ENCODE measurements at regions not wholly inside any gene's neighbourhood (a gene's known extent, or its start where the extent isn't known, plus 50 kb on each side); places are given as distances from the start of the nearest gene placed in this dataset.

DNA sequence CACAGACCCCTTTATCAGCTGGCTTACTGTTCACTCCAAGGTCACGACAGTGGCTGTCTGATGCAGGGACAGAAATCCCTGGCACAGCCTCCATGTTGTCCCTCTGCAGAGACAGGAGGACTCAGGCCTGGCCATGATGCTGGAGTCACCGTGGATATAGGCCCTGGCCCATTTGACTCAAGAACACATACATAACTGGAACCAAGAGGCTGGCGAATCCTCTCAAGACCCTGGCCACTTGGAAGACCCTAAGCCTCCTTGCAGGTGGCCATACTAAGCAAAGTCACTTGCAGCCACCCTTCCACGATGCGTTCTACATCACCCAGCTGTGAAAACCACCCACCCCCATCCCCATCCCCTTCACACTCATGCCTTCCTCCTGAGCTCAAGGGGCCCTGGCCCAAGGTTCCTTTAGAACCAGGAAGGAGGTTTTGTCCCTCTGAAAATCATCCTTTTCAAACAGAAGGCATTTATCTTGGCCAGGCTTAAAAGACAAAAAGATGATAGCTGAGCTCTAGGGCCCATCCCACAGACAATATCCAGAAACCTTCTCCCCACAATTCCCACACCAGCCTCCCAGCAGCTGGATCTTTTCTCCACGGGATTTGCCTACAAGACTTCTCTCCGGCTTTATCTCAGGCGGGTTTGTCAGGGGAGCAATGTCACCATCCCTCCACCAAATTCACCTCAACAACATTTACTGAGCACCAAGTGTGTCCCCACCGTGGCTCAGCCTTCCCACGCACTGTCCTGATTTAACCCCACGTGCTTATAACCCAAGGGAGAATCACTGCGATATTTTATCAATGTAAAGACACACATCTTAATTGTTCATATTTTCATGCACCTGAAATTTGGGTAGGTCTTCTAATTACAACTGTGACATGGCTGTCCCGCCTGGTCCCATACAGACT lies 123.4 kb upstream of the SERPIND1 start:
- DNase-seq: peak in 1 of 3 donors; percentile 14
- no peaks in the 10 kb centered on the region for H3K27me3 ChIP-seq
- 80% methylated on average over 8 of the region's 13 CpGs for WGBS (ENCODE audit: insufficient coverage, low coverage, low lambda C conversion rate, missing lambda C conversion rate)
- intact Hi-C loops (cut with DNase I): no loop called here
- ATAC-seq: no peak
- no peaks in the 10 kb centered on the region for H3K36me3 ChIP-seq
- no peaks in the 10 kb centered on the region for H3K9me3 ChIP-seq
- no peak overlapping the region for H3K4me3 ChIP-seq
- no peak overlapping the region for H3K27ac ChIP-seq
- no peaks in the 10 kb centered on the region for H3K4me1 ChIP-seq
- no peak for TF ChIP-seq POLR2A (IDR thresholded peaks at IDR 0.05)
- TF ChIP-seq, protein P1, sequence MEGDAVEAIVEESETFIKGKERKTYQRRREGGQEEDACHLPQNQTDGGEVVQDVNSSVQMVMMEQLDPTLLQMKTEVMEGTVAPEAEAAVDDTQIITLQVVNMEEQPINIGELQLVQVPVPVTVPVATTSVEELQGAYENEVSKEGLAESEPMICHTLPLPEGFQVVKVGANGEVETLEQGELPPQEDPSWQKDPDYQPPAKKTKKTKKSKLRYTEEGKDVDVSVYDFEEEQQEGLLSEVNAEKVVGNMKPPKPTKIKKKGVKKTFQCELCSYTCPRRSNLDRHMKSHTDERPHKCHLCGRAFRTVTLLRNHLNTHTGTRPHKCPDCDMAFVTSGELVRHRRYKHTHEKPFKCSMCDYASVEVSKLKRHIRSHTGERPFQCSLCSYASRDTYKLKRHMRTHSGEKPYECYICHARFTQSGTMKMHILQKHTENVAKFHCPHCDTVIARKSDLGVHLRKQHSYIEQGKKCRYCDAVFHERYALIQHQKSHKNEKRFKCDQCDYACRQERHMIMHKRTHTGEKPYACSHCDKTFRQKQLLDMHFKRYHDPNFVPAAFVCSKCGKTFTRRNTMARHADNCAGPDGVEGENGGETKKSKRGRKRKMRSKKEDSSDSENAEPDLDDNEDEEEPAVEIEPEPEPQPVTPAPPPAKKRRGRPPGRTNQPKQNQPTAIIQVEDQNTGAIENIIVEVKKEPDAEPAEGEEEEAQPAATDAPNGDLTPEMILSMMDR (IDR thresholded peaks at IDR 0.05): no peak

DNA sequence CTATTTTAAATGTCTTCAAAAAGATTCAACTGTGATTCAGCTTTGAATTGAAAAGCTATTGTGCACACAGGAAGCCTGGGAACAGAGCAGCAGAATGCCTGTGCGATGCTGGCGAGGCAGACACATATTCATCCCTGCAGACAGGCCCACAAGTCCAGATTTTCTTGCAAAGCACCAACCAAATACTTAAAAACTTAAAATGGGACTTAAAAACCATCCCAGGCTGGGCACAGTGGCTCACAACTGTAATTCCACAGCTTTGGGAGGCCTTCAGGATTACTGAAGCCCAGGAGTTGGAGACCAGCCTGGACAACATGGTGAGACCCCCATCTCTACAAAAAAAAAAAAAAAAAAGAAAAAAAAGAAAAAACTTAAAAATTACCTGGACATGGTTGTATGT lies 122.6 kb upstream of the SERPIND1 start:
- TF ChIP-seq POLR2A (IDR thresholded peaks at IDR 0.05): no peak
- TF ChIP-seq, protein P1 (IDR thresholded peaks at IDR 0.05): no peak
- H3K9me3 ChIP-seq: no peaks in the 10 kb centered on the region
- no peak overlapping the region for H3K27ac ChIP-seq
- 63% methylated on average over 2 of the region's 2 CpGs for WGBS (ENCODE audit: insufficient coverage, low coverage, low lambda C conversion rate, missing lambda C conversion rate)
- H3K27me3 ChIP-seq: no peaks in the 10 kb centered on the region
- intact Hi-C loops (cut with DNase I): no loop called here
- no peak overlapping the region for H3K4me3 ChIP-seq
- ATAC-seq (no peak), DNase-seq (peak in 1 of 3 donors; percentile 15)
- H3K4me1 ChIP-seq: no peaks in the 10 kb centered on the region
- H3K36me3 ChIP-seq: no peaks in the 10 kb centered on the region

DNA sequence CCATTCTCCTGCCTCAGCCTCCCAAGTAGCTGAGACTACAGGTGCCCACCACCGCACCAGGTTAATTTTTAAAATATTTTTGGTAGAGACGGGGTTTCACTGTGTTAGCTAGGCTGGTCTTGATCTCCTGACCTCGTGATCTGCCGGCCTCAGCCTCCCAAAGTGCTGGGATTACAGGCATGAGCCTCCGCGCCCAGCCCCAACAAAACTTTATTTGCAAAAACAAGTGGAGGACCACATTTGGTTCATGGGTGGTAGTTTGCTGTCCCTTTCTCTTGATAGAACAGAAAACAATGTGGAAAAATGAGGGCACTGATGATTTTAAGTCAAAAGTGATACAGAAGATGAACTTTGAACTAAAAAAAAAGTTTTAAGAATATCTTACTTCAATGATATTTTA lies 121.8 kb upstream of the SERPIND1 start:
- TF ChIP-seq, protein P1 (IDR thresholded peaks at IDR 0.05): no peak
- no peak for TF ChIP-seq POLR2A (IDR thresholded peaks at IDR 0.05)
- H3K27me3 ChIP-seq: no peaks in the 10 kb centered on the region
- 75% methylated on average over 6 of the region's 6 CpGs for WGBS (ENCODE audit: insufficient coverage, low coverage, low lambda C conversion rate, missing lambda C conversion rate)
- H3K4me3 ChIP-seq: no peak overlapping the region
- no peaks in the 10 kb centered on the region for H3K36me3 ChIP-seq
- no peaks in the 10 kb centered on the region for H3K4me1 ChIP-seq
- no peak for DNase-seq
- no peak for ATAC-seq
- H3K9me3 ChIP-seq: no peaks in the 10 kb centered on the region
- intact Hi-C loops (cut with DNase I): no loop called here
- H3K27ac ChIP-seq: no peak overlapping the region

DNA sequence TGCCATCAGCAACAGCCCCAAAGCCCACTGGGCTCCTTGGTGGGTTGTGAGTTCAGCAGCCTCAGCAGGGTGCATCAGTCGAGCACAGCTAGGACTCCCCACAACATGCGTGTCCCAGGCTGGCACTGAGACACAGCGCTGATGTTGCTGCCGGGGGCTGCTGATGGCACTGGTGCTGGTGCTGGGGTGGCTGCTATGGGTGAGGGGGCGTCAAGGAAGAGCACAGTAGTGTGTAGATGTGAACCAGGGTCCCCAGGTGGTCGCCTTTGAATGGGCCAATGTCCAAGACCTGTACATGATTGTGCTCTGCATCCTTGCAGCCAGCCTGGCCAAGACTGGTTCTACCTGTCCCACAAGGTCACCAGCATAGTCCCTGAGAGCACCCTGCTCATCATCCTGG lies 121.3 kb upstream of the SERPIND1 start:
- intact Hi-C loops (cut with DNase I): no loop called here
- no peak for ATAC-seq
- no peak overlapping the region for H3K4me3 ChIP-seq
- DNase-seq: no peak
- no peaks in the 10 kb centered on the region for H3K36me3 ChIP-seq
- WGBS (ENCODE audit: insufficient coverage, low coverage, low lambda C conversion rate, missing lambda C conversion rate): no CpG with 5 or more reads among the region's 6 CpGs
- no peaks in the 10 kb centered on the region for H3K27me3 ChIP-seq
- TF ChIP-seq, protein P1 (IDR thresholded peaks at IDR 0.05): no peak
- TF ChIP-seq POLR2A (IDR thresholded peaks at IDR 0.05): no peak
- H3K4me1 ChIP-seq: no peaks in the 10 kb centered on the region
- no peak overlapping the region for H3K27ac ChIP-seq
- H3K9me3 ChIP-seq: no peaks in the 10 kb centered on the region
